ENCODE measurements at regions not wholly inside any gene's neighbourhood (a gene's known extent, or its start where the extent isn't known, plus 50 kb on each side); places are given as distances from the start of the nearest gene placed in this dataset.

- H4K20me1 ChIP-seq (ENCODE audit: insufficient read depth, low read length) = no peaks in the 10 kb centered on the region
- ChIA-PET CTCF (ENCODE audit: unreplicated experiment) (no interaction called here), POLR2A (interaction anchor here (0.6 to 1.1 kb wide), 5 partner anchors 19 to 160 kb away, joined by 3 to 4 read pairs (median 3); no protein-coding TSS in a partner anchor)
- no TSS peak for BruUV-seq (replicated peaks)
- H3K4me2 ChIP-seq (ENCODE audit: low read length) = no peak overlapping the region
- H2AFZ ChIP-seq (ENCODE audit: low read length) = no peak overlapping the region
- no peak overlapping the region for H3K27ac ChIP-seq (ENCODE audit: low read depth, low read length, poor library complexity, severe bottlenecking)
- no peaks in the 10 kb centered on the region for H3K79me2 ChIP-seq (ENCODE audit: insufficient read depth, low read depth, low read length)
- no peaks in the 10 kb centered on the region for H3K36me3 ChIP-seq (ENCODE audit: insufficient read depth, low read length)
- no peak for TF ChIP-seq EZH2phosphoT487 (IDR thresholded peaks at IDR 0.05; ENCODE audit: borderline replicate concordance, low read depth, low read length)
- TF ChIP-seq CTCF (conservative IDR thresholded peaks at IDR 0.05; ENCODE audit: low read length) = no peak
- no peak for DNase-seq (ENCODE audit: low spot score)
- no peaks in the 10 kb centered on the region for H3K9me3 ChIP-seq (ENCODE audit: low read length)
- H3K4me3 ChIP-seq (ENCODE audit: low read depth, low read length, poor library complexity, severe bottlenecking) = no peak overlapping the region
- H3K4me1 ChIP-seq (ENCODE audit: insufficient read depth, low read length, poor library complexity, severe bottlenecking) = no peaks in the 10 kb centered on the region
- intact Hi-C loops (cut with micrococcal nuclease; ENCODE audit: unreplicated experiment) = no loop called here
- H3K9me2 ChIP-seq (ENCODE audit: insufficient read depth, low read length) = no peaks in the 10 kb centered on the region
Measured at GRCh38 chr1:87584586-87584985, 255.9 kb downstream of the LMO4 start.

GRCh38 chr1:87586501-87586900 is 257.8 kb downstream of the LMO4 start:
- no peak for DNase-seq (ENCODE audit: low spot score)
- H3K4me2 ChIP-seq (ENCODE audit: low read length) = no peak overlapping the region
- no peaks in the 10 kb centered on the region for H3K79me2 ChIP-seq (ENCODE audit: insufficient read depth, low read depth, low read length)
- H3K4me1 ChIP-seq (ENCODE audit: insufficient read depth, low read length, poor library complexity, severe bottlenecking) = no peaks in the 10 kb centered on the region
- no peaks in the 10 kb centered on the region for H3K36me3 ChIP-seq (ENCODE audit: insufficient read depth, low read length)
- POLR2A ChIA-PET = interaction anchor here (0.6 to 1.6 kb wide), 3 partner anchors 16 to 448 kb away, joined by 3 to 7 read pairs (median 4); no protein-coding TSS in a partner anchor
- no peaks in the 10 kb centered on the region for H3K9me2 ChIP-seq (ENCODE audit: insufficient read depth, low read length)
- H3K9me3 ChIP-seq (ENCODE audit: low read length) = no peaks in the 10 kb centered on the region
- TF ChIP-seq EZH2phosphoT487 (IDR thresholded peaks at IDR 0.05; ENCODE audit: borderline replicate concordance, low read depth, low read length) = no peak
- no peak for TF ChIP-seq CTCF (conservative IDR thresholded peaks at IDR 0.05; ENCODE audit: low read length)
- CTCF ChIA-PET (ENCODE audit: unreplicated experiment) = no interaction called here
- H2AFZ ChIP-seq (ENCODE audit: low read length) = no peak overlapping the region
- H4K20me1 ChIP-seq (ENCODE audit: insufficient read depth, low read length) = no peaks in the 10 kb centered on the region
- H3K4me3 ChIP-seq (ENCODE audit: low read depth, low read length, poor library complexity, severe bottlenecking) = no peak overlapping the region
- H3K27ac ChIP-seq (ENCODE audit: low read depth, low read length, poor library complexity, severe bottlenecking) = no peak overlapping the region
- no TSS peak for BruUV-seq (replicated peaks)
- intact Hi-C loops (cut with micrococcal nuclease; ENCODE audit: unreplicated experiment) = no loop called here

- Histone ChIP-seq H3K27ac (ENCODE audit: low read depth, low read length, poor library complexity, severe bottlenecking) (no peak overlapping the region), H2AFZ (ENCODE audit: low read length) (no peak overlapping the region), H3K4me3 (ENCODE audit: low read depth, low read length, poor library complexity, severe bottlenecking) (no peak overlapping the region), H3K4me2 (ENCODE audit: low read length) (no peak overlapping the region), H3K36me3 (ENCODE audit: insufficient read depth, low read length) (no peaks in the 10 kb centered on the region), H3K4me1 (ENCODE audit: insufficient read depth, low read length, poor library complexity, severe bottlenecking) (no peaks in the 10 kb centered on the region), H4K20me1 (ENCODE audit: insufficient read depth, low read length) (no peaks in the 10 kb centered on the region), H3K9me3 (ENCODE audit: low read length) (no peaks in the 10 kb centered on the region), H3K9me2 (ENCODE audit: insufficient read depth, low read length) (no peaks in the 10 kb centered on the region), H3K79me2 (ENCODE audit: insufficient read depth, low read depth, low read length) (no peaks in the 10 kb centered on the region)
- CTCF ChIA-PET (ENCODE audit: unreplicated experiment) = no interaction called here
- no peak for DNase-seq (ENCODE audit: low spot score)
- TF ChIP-seq CTCF (conservative IDR thresholded peaks at IDR 0.05; ENCODE audit: low read length) = no peak
- no peak for TF ChIP-seq EZH2phosphoT487 (IDR thresholded peaks at IDR 0.05; ENCODE audit: borderline replicate concordance, low read depth, low read length)
- POLR2A ChIA-PET = interaction anchor here (0.6 to 1.3 kb wide), 4 partner anchors 51 to 1328 kb away, joined by 3 to 6 read pairs (median 4); no protein-coding TSS in a partner anchor
- intact Hi-C loops (cut with micrococcal nuclease; ENCODE audit: unreplicated experiment) = no loop called here
- no TSS peak for BruUV-seq (replicated peaks)
Measured at GRCh38 chr1:87588495-87588894, 259.8 kb downstream of the LMO4 start.

All from OCI-LY7 (cell line).